GM23338 (cell line): ENCODE measurements at regions not wholly inside any gene's neighbourhood (a gene's known extent, or its start where the extent isn't known, plus 50 kb on each side); places are given as distances from the start of the nearest gene placed in this dataset.

Source experiments
- ATAC-seq: fragments of 200-7000 bp; cut with Tn5 transposase; 3 replicates; pipeline ENCODE4 v1.9.1; 2020
- DNase-seq: peaks from one replicate; pipeline ENCODE4 v3.0.0-alpha.2; 2015; ENCODE audit warnings: low spot score
- H2AFZ ChIP-seq: fragments of 200-600 bp; sonication (generic); 2 replicates; pipeline ENCODE4 v1.8.0; 2016; ENCODE audit warnings: antibody characterized with exemption, mild to moderate bottlenecking, moderate library complexity
- H3F3A ChIP-seq: fragments of 200-600 bp; sonication (generic); replicated peaks from 2 replicates; pipeline ENCODE4 v1.8.0; 2017; ENCODE audit warnings: antibody characterized with exemption, mixed run types, low read depth
- H3K27ac ChIP-seq: fragments of 200-600 bp; sonication (generic); 2 replicates; pipeline ENCODE4 v1.6.1; 2016; ENCODE audit warnings: low read depth
- H3K27me3 ChIP-seq: fragments of 200-600 bp; sonication (generic); 2 replicates; pipeline ENCODE4 v1.8.0; 2016; ENCODE audit warnings: mild to moderate bottlenecking, mixed run types, moderate library complexity; ENCODE audit not compliant: insufficient read depth
- H3K36me3 ChIP-seq: fragments of 200-600 bp; sonication (generic); 2 replicates; pipeline ENCODE4 v1.8.0; 2016; ENCODE audit warnings: mild to moderate bottlenecking; ENCODE audit not compliant: insufficient read depth
- H3K4me1 ChIP-seq: fragments of 200-600 bp; sonication (generic); 2 replicates; pipeline ENCODE4 v1.8.0; 2016; ENCODE audit warnings: mild to moderate bottlenecking, moderate library complexity; ENCODE audit not compliant: insufficient read depth
- H3K4me2 ChIP-seq: fragments of 200-600 bp; sonication (generic); 2 replicates; pipeline ENCODE4 v1.7.1; 2017; ENCODE audit warnings: mixed run types
- H3K4me3 ChIP-seq: fragments of 200-600 bp; sonication (generic); 2 replicates; pipeline ENCODE4 v1.6.1; 2016; ENCODE audit warnings: mixed run types
- H3K79me2 ChIP-seq: fragments of 200-600 bp; sonication (generic); replicated peaks from 2 replicates; pipeline ENCODE4 v1.8.0; 2017; ENCODE audit warnings: mild to moderate bottlenecking; ENCODE audit not compliant: insufficient read depth
- H3K9me2 ChIP-seq: fragments of 200-600 bp; sonication (generic); 2 replicates; pipeline ENCODE4 v1.8.0; 2017; ENCODE audit not compliant: insufficient read depth
- H4K20me1 ChIP-seq: fragments of 200-600 bp; sonication (generic); replicated peaks from 2 replicates; pipeline ENCODE4 v1.8.0; 2017; ENCODE audit warnings: mild to moderate bottlenecking; ENCODE audit not compliant: insufficient read depth
- H3K27ac Mint-ChIP-seq: 2 replicates; pipeline ENCODE4 v1.8.0; 2020; ENCODE audit warnings: inconsistent platforms, mild to moderate bottlenecking, moderate library complexity, mixed read lengths
- H3K27me3 Mint-ChIP-seq: 3 replicates; pipeline ENCODE4 v1.8.0; 2022; ENCODE audit warnings: low read depth, mild to moderate bottlenecking, moderate library complexity, mixed read lengths, inconsistent platforms; ENCODE audit not compliant: insufficient read depth, poor library complexity
- H3K36me3 Mint-ChIP-seq: 3 replicates; pipeline ENCODE4 v1.8.0; 2021; ENCODE audit warnings: low read depth, mild to moderate bottlenecking, inconsistent platforms, moderate library complexity, mixed read lengths
- H3K4me1 Mint-ChIP-seq: 3 replicates; pipeline ENCODE4 v1.8.0; 2020; ENCODE audit warnings: mild to moderate bottlenecking, inconsistent platforms, mixed read lengths
- H3K4me3 Mint-ChIP-seq: 3 replicates; pipeline ENCODE4 v1.8.0; 2021; ENCODE audit warnings: moderate library complexity, mild to moderate bottlenecking, inconsistent platforms, mixed read lengths
- H3K9me3 Mint-ChIP-seq: 3 replicates; pipeline ENCODE4 v1.8.0; 2020; ENCODE audit warnings: moderate library complexity, mild to moderate bottlenecking, inconsistent platforms, mixed read lengths
- CREB1 ChIP-seq: fragments of 250-450 bp; sonication (Bioruptor Pico); IDR thresholded peaks from 2 replicates; pipeline ENCODE4 v1.5.0; 2020; ENCODE audit warnings: low read depth, mild to moderate bottlenecking, moderate library complexity
- NANOG ChIP-seq: IDR thresholded peaks from 2 replicates; pipeline ENCODE4 v1.6.1; 2016; ENCODE audit warnings: antibody characterized with exemption, borderline replicate concordance
- POLR2AphosphoS5 ChIP-seq: IDR thresholded peaks from 2 replicates; pipeline ENCODE4 v1.6.1; 2016; ENCODE audit warnings: antibody characterized with exemption, low read depth
- STAT1 ChIP-seq: IDR thresholded peaks from one replicate; pipeline ENCODE4 v1.6.1; 2016; ENCODE audit warnings: antibody characterized with exemption; ENCODE audit not compliant: unreplicated experiment
- TF ChIP-seq, protein P1 (sequence below), 2 experiments: fragments of 200-600 bp in 1 of 2; sonication (generic) in 1 of 2; conservative IDR thresholded peaks; 2 replicates each; pipeline versions ENCODE4 v1.5.1 to v1.6.1; 2016 to 2017; ENCODE audit warnings: antibody characterized with exemption in 2 of 2, low read depth in 2 of 2, mild to moderate bottlenecking in 2 of 2, moderate library complexity in 1 of 2
- TF ChIP-seq, protein P2 (sequence below): IDR thresholded peaks from 2 replicates; pipeline ENCODE4 v1.6.1; 2016; ENCODE audit warnings: antibody characterized with exemption

DNA sequence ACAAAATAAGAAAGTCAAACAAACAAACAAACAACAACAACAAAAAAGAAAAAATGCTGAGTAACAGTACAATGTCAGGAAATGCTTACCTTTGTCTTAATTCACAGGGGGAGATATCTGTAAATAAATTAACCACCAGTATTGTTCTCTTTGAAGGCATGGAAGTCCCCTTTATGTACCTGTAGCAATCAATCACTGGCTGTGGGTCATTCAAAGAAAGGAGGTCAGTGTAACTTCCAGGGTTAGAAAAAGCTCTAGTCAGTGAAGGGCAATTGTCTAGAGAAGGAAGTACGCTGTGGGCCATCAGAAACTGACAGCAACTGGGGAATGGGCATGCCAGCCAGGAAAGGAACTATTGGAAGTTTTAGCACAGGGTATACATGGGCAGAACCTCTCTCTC lies 121.5 kb upstream of the LUZP2 start (continued):
- TF ChIP-seq, protein P1, sequence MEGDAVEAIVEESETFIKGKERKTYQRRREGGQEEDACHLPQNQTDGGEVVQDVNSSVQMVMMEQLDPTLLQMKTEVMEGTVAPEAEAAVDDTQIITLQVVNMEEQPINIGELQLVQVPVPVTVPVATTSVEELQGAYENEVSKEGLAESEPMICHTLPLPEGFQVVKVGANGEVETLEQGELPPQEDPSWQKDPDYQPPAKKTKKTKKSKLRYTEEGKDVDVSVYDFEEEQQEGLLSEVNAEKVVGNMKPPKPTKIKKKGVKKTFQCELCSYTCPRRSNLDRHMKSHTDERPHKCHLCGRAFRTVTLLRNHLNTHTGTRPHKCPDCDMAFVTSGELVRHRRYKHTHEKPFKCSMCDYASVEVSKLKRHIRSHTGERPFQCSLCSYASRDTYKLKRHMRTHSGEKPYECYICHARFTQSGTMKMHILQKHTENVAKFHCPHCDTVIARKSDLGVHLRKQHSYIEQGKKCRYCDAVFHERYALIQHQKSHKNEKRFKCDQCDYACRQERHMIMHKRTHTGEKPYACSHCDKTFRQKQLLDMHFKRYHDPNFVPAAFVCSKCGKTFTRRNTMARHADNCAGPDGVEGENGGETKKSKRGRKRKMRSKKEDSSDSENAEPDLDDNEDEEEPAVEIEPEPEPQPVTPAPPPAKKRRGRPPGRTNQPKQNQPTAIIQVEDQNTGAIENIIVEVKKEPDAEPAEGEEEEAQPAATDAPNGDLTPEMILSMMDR (conservative IDR thresholded peaks at IDR 0.05; ENCODE audit: low read depth in 2 of 2): no peak

DNA sequence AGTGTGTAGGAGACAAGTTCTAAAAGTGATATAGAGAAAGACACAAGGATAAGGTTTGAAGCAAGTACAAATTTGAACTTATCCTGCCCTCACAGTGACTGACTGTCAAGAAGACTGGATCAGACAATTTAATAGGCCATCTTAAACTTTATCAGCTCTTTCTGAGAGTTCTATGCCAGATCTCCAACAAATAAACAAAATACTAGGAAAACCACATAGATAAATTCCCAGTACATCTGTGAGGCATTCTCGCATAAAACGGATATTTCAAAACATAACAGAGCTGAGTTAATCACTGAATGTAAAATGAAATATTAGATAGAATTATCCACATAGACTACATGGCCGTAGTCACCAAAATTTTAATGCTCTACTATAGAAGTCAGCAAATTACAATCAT lies 120.9 kb upstream of the LUZP2 start:
- H3K27me3 ChIP-seq: no peaks in the 10 kb centered on the region
- Mint-ChIP-seq H3K4me1 (peaks cover 6% of the 10 kb centered on the region), H3K9me3 (no peaks in the 10 kb centered on the region), H3K27ac (no peak overlapping the region), H3K4me3 (no peak overlapping the region), H3K36me3 (no peaks in the 10 kb centered on the region), H3K27me3 (no peaks in the 10 kb centered on the region)
- no peak overlapping the region for H3K4me2 ChIP-seq
- H2AFZ ChIP-seq: no peak overlapping the region
- H3K9me2 ChIP-seq: peaks cover 5% of the 10 kb centered on the region; the same call in 1 of the 2 replicates
- no peaks in the 10 kb centered on the region for H3K79me2 ChIP-seq
- TF ChIP-seq CREB1 (CRISPR knock-in tag): no peak
- no peak for TF ChIP-seq POLR2AphosphoS5
- TF ChIP-seq STAT1: no peak
- TF ChIP-seq NANOG: no peak
- DNase-seq (no peak), ATAC-seq (no peak)
- no peak overlapping the region for H3K4me3 ChIP-seq
- 0 out of 2 replicates have a peak, but pooled peaks cover 6% of the 10 kb centered on the region for H3K4me1 ChIP-seq
- no peak overlapping the region for H3K27ac ChIP-seq
- H3K36me3 ChIP-seq: no peaks in the 10 kb centered on the region
- no peaks in the 10 kb centered on the region for H3F3A ChIP-seq
- no peaks in the 10 kb centered on the region for H4K20me1 ChIP-seq

DNA sequence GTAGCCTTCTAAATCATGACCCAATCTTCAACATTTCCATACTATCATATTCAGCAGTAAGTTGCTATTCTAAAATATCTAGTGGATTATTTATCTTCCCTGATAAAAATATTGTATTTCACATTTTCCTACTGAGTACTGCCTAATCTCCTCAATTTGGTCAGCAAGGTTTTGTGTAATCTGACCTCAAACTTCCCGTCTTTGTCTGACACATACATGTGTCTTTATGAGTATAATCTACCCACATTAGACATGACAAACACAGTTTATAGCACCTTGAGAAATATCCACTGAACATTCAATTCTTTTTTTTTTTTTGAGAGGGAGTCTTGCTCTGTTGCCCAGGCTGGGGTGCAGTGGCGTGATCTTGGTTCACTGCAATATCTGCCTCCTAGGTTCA lies 113.7 kb upstream of the LUZP2 start:
- peaks cover 4% of the 10 kb centered on the region; the same call in 2 of the 3 replicates for H3K4me1 Mint-ChIP-seq

More for the DNA sequence above, 113.7 kb upstream of the LUZP2 start:
- no peak for ATAC-seq
- Histone ChIP-seq H3K4me2 (no peak overlapping the region), H3K36me3 (no peaks in the 10 kb centered on the region), H3K4me3 (no peak overlapping the region), H3K27ac (no peak overlapping the region), H3K27me3 (no peaks in the 10 kb centered on the region), H4K20me1 (no peaks in the 10 kb centered on the region), H3K9me2 (no peaks in the 10 kb centered on the region), H3K4me1 (no peaks in the 10 kb centered on the region), H3F3A (no peaks in the 10 kb centered on the region), H2AFZ (no peak overlapping the region), H3K79me2 (no peaks in the 10 kb centered on the region)
- no peaks in the 10 kb centered on the region for H3K36me3 Mint-ChIP-seq
- H3K9me3 Mint-ChIP-seq: peaks cover 2% of the 10 kb centered on the region; the same call in 1 of the 3 replicates
- peaks cover 3% of the 10 kb centered on the region for H3K27me3 Mint-ChIP-seq
- no peak for DNase-seq
- H3K4me3 Mint-ChIP-seq: no peak overlapping the region
- H3K27ac Mint-ChIP-seq: no peak overlapping the region
- TF ChIP-seq, protein P2, sequence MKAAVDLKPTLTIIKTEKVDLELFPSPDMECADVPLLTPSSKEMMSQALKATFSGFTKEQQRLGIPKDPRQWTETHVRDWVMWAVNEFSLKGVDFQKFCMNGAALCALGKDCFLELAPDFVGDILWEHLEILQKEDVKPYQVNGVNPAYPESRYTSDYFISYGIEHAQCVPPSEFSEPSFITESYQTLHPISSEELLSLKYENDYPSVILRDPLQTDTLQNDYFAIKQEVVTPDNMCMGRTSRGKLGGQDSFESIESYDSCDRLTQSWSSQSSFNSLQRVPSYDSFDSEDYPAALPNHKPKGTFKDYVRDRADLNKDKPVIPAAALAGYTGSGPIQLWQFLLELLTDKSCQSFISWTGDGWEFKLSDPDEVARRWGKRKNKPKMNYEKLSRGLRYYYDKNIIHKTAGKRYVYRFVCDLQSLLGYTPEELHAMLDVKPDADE: no peak
- TF ChIP-seq POLR2AphosphoS5: no peak
